22Rv1 (cell line): ENCODE measurements at regions not wholly inside any gene's neighbourhood (a gene's known extent, or its start where the extent isn't known, plus 50 kb on each side); places are given as distances from the start of the nearest gene placed in this dataset.

Experiments
- H3K27ac ChIP-seq: fragments of 450-650 bp; 2 replicates; pipeline ENCODE4 v1.5.1; 2017
- CTCF ChIP-seq: fragments of 450-650 bp; IDR thresholded peaks from 2 replicates; pipeline ENCODE4 v1.5.1; 2017; ENCODE audit warnings: mild to moderate bottlenecking
- ZFX ChIP-seq: fragments of 450-650 bp; IDR thresholded peaks from 2 replicates; pipeline ENCODE4 v1.6.1; 2017; ENCODE audit warnings: antibody characterized with exemption, borderline replicate concordance

- no peak overlapping the region for H3K27ac ChIP-seq
- TF ChIP-seq ZFX (no peak), CTCF (no peak)
Measured at GRCh38 chr2:120840795-120841487, 105.3 kb downstream of the GLI2 start.

GRCh38 chr2:120842456-120843439, 107.1 kb downstream of the GLI2 start:
- no peak overlapping the region for H3K27ac ChIP-seq
- no peak for TF ChIP-seq ZFX

GRCh38 chr2:120844070-120844738, 108.5 kb downstream of the GLI2 start:
- no peak for TF ChIP-seq ZFX
- no peak for TF ChIP-seq CTCF
- no peak overlapping the region for H3K27ac ChIP-seq

GRCh38 chr2:120845277-120845676, 109.6 kb downstream of the GLI2 start:
- TF ChIP-seq CTCF (no peak), ZFX (no peak)
- H3K27ac ChIP-seq = no peak overlapping the region

GRCh38 chr2:120846406-120847095, 110.9 kb downstream of the GLI2 start:
- no peak for TF ChIP-seq ZFX
- H3K27ac ChIP-seq = no peak overlapping the region

- H3K27ac ChIP-seq = no peak overlapping the region
- no peak for TF ChIP-seq CTCF
- TF ChIP-seq ZFX = no peak
Measured at GRCh38 chr2:120847700-120848321, 112.1 kb downstream of the GLI2 start.

- no peak for TF ChIP-seq CTCF
- no peak for TF ChIP-seq ZFX
- H3K27ac ChIP-seq = no peak overlapping the region
Measured at GRCh38 chr2:120849278-120849677, 113.6 kb downstream of the GLI2 start.
